ENCODE measurements at regions not wholly inside any gene's neighbourhood (a gene's known extent, or its start where the extent isn't known, plus 50 kb on each side); places are given as distances from the start of the nearest gene placed in this dataset. TPM values are rescaled to one million over a fixed set of nuclear protein-coding genes. Genes with fewer than 3 reads are reported as not detected.

Small RNA genes lying in the stretch of these regions (small RNA-seq; reads per million reads assigned to genes)
- gene BX323014.1, result not detected
- not detected for gene RN7SL299P

Measured in HT-29 (cell line).